MCF 10A (cell line): ENCODE measurements at regions not wholly inside any gene's neighbourhood (a gene's known extent, or its start where the extent isn't known, plus 50 kb on each side); places are given as distances from the start of the nearest gene placed in this dataset.

Experiments used
- BruUV-seq: library from RNA; stranded (reverse); fragments of 400-500 nt; replicated peaks from 2 replicates; lab custom pipeline; 2021; lab: Mats Ljungman, UMichigan
- CTCF ChIA-PET: fragments of 300-600 bp; sonication (Branson Sonifier 250); formaldehyde crosslinking; extraction: SDS; loops from one replicate; lab custom pipeline; 2021; ENCODE audit warnings: antibody characterized with exemption, inconsistent platforms; lab: Yijun Ruan, JAX
- POLR2A ChIA-PET: fragments of 300-600, 350-650 bp; sonication (Branson Sonifier 250); formaldehyde crosslinking; extraction: SDS; loops from one replicate; lab custom pipeline; 2020; ENCODE audit warnings: antibody characterized with exemption, inconsistent platforms; lab: Yijun Ruan, JAX
- DNase-seq: peaks from one replicate; pipeline ENCODE4 v3.0.0-alpha.2; 2018; ENCODE audit not compliant: unreplicated experiment
- H3K27ac Mint-ChIP-seq: one replicate; pipeline ENCODE4 v1.8.0; 2022; ENCODE audit warnings: mild to moderate bottlenecking, low read depth, mixed read lengths; ENCODE audit not compliant: unreplicated experiment
- H3K27me3 Mint-ChIP-seq: one replicate; pipeline ENCODE4 v1.8.0; 2022; ENCODE audit warnings: mixed read lengths; ENCODE audit not compliant: insufficient read depth, unreplicated experiment
- H3K36me3 Mint-ChIP-seq: one replicate; pipeline ENCODE4 v1.8.0; 2022; ENCODE audit warnings: mild to moderate bottlenecking, moderate library complexity, mixed read lengths; ENCODE audit not compliant: insufficient read depth, unreplicated experiment
- H3K4me1 Mint-ChIP-seq: one replicate; pipeline ENCODE4 v1.8.0; 2022; ENCODE audit warnings: mixed read lengths; ENCODE audit not compliant: insufficient read depth, unreplicated experiment
- H3K4me3 Mint-ChIP-seq: one replicate; pipeline ENCODE4 v1.8.0; 2022; ENCODE audit warnings: mild to moderate bottlenecking, moderate library complexity, mixed read lengths; ENCODE audit not compliant: unreplicated experiment
- H3K9me3 Mint-ChIP-seq: one replicate; pipeline ENCODE4 v1.8.0; 2022; ENCODE audit warnings: mixed read lengths; ENCODE audit not compliant: unreplicated experiment
- intact Hi-C: fragments of 100-400 bp; cut with micrococcal nuclease; formaldehyde crosslinking; loops from 2 replicates; pipeline ENCODE4 v1.14.1; 2022
- TF ChIP-seq, protein P1 (sequence below): fragments of 200-600 bp; IDR thresholded peaks from one replicate; pipeline ENCODE4 v1.8.0; 2022; ENCODE audit warnings: antibody characterized with exemption, mild to moderate bottlenecking; ENCODE audit not compliant: unreplicated experiment

DNA sequence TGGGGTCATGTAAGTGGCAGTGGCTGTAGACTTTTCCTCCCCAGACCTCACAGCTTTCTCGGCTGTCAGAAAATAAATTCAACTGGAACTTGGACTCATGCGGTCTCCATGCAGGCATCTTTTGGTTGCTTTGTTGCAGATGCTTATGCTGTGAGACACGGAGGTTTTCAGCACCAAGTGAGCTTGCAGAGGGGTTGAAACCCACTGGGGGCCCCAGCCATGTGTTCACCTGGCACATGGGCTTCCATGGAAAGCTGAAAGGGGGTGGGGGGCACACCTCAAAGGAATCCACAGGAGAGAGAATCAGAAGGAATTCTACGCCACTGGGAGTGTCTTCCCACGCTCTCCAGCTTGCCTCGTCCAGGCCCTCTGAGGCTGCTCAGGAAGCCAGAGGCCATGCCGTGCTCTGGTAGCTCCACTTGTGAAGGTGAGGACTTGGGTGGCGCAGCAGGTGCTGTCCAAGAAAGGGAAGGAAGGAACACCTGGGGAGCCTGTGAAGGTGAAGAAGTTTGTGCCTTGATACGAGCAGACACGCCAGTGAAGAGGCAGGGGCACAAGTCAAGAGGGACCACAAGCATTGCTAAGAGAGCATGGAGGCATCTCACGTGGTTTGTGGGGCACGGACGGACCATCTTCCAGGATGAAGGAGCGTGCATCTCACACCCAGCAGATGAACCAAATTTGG is 134.3 kb upstream of the PMEPA1 start:
- H3K4me3 Mint-ChIP-seq, result no peak overlapping the region
- no peak for DNase-seq
- BruUV-seq, result no TSS peak
- CTCF ChIA-PET, result interaction anchor here (0.6 to 1.2 kb wide), 2 partner anchors 10 to 134 kb away, joined by 3 to 4 read pairs; no protein-coding TSS in a partner anchor
- TF ChIP-seq, protein P1, sequence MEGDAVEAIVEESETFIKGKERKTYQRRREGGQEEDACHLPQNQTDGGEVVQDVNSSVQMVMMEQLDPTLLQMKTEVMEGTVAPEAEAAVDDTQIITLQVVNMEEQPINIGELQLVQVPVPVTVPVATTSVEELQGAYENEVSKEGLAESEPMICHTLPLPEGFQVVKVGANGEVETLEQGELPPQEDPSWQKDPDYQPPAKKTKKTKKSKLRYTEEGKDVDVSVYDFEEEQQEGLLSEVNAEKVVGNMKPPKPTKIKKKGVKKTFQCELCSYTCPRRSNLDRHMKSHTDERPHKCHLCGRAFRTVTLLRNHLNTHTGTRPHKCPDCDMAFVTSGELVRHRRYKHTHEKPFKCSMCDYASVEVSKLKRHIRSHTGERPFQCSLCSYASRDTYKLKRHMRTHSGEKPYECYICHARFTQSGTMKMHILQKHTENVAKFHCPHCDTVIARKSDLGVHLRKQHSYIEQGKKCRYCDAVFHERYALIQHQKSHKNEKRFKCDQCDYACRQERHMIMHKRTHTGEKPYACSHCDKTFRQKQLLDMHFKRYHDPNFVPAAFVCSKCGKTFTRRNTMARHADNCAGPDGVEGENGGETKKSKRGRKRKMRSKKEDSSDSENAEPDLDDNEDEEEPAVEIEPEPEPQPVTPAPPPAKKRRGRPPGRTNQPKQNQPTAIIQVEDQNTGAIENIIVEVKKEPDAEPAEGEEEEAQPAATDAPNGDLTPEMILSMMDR, result no peak
- no peaks in the 10 kb centered on the region for H3K36me3 Mint-ChIP-seq
- H3K27ac Mint-ChIP-seq, result no peak overlapping the region
- H3K9me3 Mint-ChIP-seq, result no peaks in the 10 kb centered on the region
- H3K4me1 Mint-ChIP-seq, result peaks cover 3% of the 10 kb centered on the region
- POLR2A ChIA-PET, result no interaction called here
- intact Hi-C loops, result no loop called here
- H3K27me3 Mint-ChIP-seq, result peaks cover 67% of the 10 kb centered on the region

DNA sequence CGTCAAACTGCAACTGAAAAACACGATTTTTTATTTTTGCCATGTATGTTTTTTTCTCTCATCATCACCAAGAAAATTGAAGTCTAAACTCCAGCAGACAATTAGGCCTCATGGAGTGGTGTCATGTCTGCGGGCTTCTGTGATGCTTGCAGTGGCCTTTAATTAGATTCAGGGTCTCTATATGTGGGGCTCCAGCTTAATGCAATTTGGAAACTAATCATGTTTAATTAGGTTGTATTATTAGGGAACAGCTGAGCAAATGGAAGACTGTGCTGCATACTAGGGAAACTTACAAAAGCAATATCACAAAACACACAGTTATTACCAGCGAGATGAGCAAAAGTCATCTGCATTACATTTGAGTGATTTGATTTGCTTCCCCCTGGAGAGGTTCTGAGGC is 132.9 kb upstream of the PMEPA1 start:
- no TSS peak for BruUV-seq
- H3K27ac Mint-ChIP-seq, result no peak overlapping the region
- H3K4me1 Mint-ChIP-seq, result peaks cover 3% of the 10 kb centered on the region
- TF ChIP-seq, protein P1, result no peak
- ChIA-PET POLR2A (interaction anchor here (0.7 kb wide), 3 partner anchors 10 to 853 kb away, joined by 3 to 4 read pairs (median 3); no protein-coding TSS in a partner anchor), CTCF (interaction anchor here (0.9 to 1.1 kb wide), 3 partner anchors 11 to 244 kb away, joined by 3 read pairs; no protein-coding TSS in a partner anchor)
- H3K4me3 Mint-ChIP-seq, result no peak overlapping the region
- H3K9me3 Mint-ChIP-seq, result no peaks in the 10 kb centered on the region
- peaks cover 64% of the 10 kb centered on the region for H3K27me3 Mint-ChIP-seq
- intact Hi-C loops, result no loop called here
- DNase-seq, result no peak
- H3K36me3 Mint-ChIP-seq, result no peaks in the 10 kb centered on the region

DNA sequence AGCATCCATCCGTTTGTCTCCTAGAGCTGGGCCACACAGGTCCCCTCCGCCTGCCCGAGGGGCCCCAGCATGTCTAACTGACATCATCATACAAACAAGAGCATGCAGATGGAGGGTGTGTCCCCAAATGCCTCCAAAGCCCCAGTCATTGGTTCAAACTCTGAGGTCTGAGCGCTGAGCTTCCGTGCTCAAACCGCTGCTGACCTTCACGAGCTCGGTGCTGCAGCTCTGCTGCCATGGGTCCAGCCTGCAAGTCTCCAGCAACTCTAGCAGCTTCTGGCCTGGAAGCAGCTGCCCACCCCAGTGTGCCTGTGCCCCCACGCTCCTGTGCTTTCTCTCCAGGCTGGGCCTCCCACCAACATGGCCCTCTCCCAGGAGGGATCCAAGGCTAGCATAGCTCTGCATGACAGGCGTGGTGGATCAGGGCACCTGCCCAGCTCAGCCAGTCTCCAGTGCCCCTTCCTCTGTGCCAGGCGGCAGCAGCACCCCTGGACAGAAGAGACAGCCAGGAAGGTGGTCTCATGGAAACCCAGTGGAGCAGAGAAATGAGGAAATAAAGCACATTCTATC is 131.6 kb upstream of the PMEPA1 start:
- peaks cover 63% of the 10 kb centered on the region for H3K27me3 Mint-ChIP-seq
- BruUV-seq, result no TSS peak
- no peak for DNase-seq
- intact Hi-C loops, result no loop called here
- POLR2A ChIA-PET, result no interaction called here
- TF ChIP-seq, protein P1, result no peak
- H3K9me3 Mint-ChIP-seq, result no peaks in the 10 kb centered on the region
- no peak overlapping the region for H3K27ac Mint-ChIP-seq
- CTCF ChIA-PET, result no interaction called here
- H3K4me1 Mint-ChIP-seq, result peaks cover 3% of the 10 kb centered on the region
- H3K4me3 Mint-ChIP-seq, result no peak overlapping the region
- no peaks in the 10 kb centered on the region for H3K36me3 Mint-ChIP-seq

DNA sequence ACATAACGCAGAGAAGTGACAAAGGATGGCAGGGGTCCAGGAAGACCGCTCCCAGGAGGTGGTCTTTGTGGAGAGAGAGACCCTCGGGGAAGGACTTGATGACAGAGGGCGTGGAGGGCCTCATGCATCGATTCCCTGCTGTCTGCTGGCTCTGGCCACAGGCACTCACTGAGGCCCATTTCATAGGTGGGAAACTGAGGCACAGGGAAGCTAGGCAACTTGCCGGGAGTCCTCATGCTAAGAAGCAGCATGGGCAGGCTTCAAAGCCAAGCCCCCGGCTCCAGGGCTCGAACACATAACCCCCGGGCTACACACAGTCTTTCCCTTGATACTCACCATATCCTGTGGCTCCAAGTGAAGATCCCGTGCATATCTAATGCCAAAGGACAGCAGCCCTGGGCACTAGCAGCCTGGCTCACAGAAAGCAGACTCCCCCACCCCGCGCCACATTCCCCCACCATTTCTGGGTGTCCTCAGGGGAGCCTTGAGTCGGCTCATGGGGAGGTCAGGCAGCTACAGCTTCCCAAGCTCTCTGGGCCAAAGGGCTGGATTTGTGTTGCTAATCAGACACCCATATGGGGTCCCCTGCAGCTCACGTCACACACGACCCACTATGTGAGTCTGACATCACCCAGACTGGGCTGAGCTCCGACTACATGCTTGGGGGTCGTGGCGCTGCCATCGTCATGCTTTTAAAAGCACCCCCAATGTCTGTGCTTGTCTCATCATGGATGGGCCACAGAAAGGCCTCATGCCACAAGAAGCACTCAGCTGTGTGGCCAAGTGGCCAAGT is 130.9 kb upstream of the PMEPA1 start:
- ChIA-PET POLR2A (no interaction called here), CTCF (interaction anchor here (0.7 kb wide), 1 partner anchor 218 kb away, joined by 3 read pairs; no protein-coding TSS in a partner anchor)
- Mint-ChIP-seq H3K27me3 (peaks cover 56% of the 10 kb centered on the region), H3K36me3 (no peaks in the 10 kb centered on the region), H3K9me3 (no peaks in the 10 kb centered on the region), H3K4me1 (peaks cover 3% of the 10 kb centered on the region), H3K27ac (no peak overlapping the region), H3K4me3 (no peak overlapping the region)
- intact Hi-C loops, result no loop called here
- TF ChIP-seq, protein P1, result no peak
- no peak for DNase-seq
- no TSS peak for BruUV-seq
